Fibroblast of skin of abdomen (primary cell): ENCODE measurements at regions not wholly inside any gene's neighbourhood (a gene's known extent, or its start where the extent isn't known, plus 50 kb on each side); places are given as distances from the start of the nearest gene placed in this dataset.
"Not testable (repeated sequence)": the region's sequence is repeated elsewhere in the genome, so short reads cannot be mapped to it uniquely, and the experiment has no call there.

Experiments used
- DNase-seq: peaks from one replicate; pipeline ENCODE4 v3.0.0-alpha.2; 2013

DNA sequence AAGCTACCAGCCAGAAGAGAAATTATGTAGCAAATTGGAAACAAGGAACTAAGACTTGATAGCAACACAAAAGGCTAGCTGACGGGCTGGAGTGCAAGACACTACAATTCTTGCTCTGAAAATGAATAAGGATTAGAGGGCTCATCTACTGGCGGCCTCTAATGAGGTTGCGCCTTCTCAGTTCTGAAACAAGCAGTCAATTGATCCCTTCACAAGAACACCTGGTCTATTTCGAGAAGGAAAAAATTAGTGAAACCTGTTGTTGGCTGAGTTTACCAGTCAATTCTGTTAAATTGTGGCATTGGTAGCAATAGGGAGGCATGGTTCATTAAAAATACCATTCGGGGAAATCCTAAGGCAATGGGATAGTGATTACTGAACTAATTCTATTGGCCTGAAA lies 74.8 kb upstream of the JARID2 start:
- DNase-seq: no peak

DNA sequence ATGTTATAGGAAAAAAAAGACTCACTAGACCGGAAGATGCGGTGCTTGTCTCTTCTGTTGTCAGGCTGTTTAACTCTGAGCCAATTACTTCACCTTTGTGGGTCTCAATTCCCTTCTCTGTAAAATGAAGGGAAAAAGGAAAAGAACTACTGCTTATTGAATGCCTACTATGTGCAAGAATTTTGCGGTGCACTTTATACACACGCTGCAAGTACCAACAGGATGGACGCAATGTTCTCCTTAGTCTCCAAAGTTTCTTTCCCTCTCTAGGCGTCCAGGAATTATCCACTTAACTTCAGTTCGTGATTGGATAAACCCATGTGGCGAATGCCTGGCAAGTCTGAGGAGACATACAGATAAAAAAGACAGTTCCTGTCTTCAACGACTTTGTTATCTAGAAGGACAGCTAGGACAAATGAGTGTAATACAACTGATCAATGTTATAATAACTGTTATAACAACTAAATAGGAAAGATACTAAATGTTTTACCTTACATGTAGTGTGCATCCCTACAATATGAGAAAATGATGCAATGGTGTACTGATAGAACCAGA lies 69.0 kb upstream of the JARID2 start:
- no peak for DNase-seq

DNA sequence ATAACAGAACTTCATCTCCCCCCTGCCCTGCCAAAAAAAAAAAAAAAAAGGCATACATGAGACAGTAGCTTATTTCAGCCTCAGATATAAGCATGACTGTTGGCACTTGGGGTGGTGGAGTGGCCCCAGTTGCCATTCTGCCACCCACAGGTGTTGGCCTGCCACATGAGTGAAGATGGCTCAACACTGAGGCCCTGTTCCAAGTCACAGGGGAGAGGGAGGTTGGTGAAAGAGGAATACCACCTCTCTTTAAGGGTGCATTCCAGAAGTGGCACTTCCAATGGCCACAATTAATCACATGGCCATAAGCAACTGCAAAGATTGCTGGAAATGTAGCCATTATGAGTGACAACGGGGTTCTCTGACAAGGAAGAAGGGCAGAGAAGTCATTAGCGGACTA lies 61.9 kb upstream of the JARID2 start:
- no peak for DNase-seq

DNA sequence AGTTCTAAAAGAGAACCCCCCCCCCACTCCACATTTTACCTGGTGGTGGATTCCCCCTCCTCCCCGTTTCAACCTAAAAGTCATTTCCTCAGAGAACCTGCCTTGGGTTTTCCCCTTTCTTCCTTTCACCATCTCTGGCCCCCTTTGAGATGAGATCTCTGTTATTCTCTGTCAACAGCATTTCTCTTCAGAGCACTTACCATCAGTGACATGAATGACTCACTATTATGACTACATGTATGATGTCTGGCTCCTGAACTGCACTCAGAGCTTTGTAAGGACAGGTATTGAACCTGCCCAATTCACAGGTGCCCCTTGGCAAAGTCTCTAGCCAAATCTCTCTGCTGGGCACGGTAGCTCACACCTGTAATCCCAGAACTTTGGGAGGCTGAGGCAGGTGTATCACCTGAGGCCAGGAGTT lies 61.4 kb upstream of the JARID2 start:
- DNase-seq: no peak

DNA sequence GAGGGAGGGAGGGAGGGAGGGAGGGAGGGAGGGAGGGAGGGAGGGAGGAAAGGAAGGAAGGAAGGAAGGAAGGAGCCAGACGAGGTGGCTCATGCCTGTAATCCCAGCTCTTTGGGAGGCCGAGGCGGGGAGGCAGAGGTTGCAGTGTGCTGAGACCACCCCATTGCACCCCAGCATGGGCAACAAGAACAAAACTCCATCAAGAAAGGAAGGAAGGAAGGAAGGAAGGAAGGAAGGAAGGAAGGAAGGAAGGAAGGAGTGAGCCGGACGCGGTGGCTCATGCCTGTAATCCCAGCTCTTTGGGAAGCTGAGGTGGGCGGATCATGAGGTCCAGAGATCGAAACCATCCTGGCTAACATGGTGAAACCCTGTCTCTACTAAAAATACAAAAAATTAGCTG lies 60.8 kb upstream of the JARID2 start:
- not testable (repeated sequence) for DNase-seq

DNA sequence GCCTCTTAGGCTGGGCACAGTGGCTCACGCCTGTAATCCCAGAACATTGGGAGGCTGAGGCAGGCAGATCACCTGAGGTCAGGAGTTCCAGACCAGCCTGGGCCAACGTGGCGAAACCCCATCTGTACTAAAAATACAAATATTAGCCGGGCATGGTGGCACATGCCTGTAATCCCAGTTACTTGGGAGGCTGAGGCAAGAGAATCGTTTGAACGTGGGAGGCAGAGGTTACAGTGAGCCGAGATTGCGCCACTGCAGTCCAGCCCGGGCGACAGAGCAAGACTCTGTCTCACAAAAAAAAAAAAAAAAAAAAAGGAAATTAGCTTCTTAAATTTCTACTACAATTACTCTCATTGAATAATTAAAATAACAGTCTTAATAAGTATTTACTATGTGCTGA lies 52.4 kb upstream of the JARID2 start:
- not testable (repeated sequence) for DNase-seq

DNA sequence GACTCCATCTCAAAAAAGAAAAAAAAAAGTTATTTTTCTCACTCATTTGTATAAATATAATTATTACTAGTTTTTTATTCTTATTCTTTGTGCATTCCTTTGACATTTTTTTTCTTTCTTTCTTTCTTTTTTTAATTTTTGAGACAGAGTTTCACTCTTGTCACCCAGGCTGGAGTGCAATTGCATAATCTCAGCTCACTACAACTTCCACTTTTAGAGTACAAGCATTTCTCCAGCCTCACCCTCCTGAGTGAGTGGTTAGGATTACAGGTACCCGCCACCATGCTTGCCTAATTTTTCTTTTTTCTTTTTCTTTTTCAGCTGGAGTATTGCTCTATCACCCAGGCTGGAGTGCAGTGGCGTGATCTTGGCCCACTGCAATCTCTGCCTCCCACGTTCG lies 51.4 kb upstream of the JARID2 start:
- DNase-seq: no peak
